Muscle layer of colon (tissue), 2 donors: ENCODE measurements at regions not wholly inside any gene's neighbourhood (a gene's known extent, or its start where the extent isn't known, plus 50 kb on each side); places are given as distances from the start of the nearest gene placed in this dataset.

Experiments used
- H3K27ac ChIP-seq: one replicate; pipeline ENCODE4 v1.7.0; 2013; ENCODE audit warnings: low read depth, mild to moderate bottlenecking, low read length, moderate library complexity
- H3K27me3 ChIP-seq, 2 donors: one replicate each; pipeline ENCODE4 v1.7.0; 2013; ENCODE audit warnings: low read length in 2 of 2, mild to moderate bottlenecking in 2 of 2; ENCODE audit not compliant: insufficient read depth in 2 of 2, control insufficient read depth in 1 of 2
- H3K36me3 ChIP-seq: one replicate; pipeline ENCODE4 v1.7.0; 2013; ENCODE audit warnings: mild to moderate bottlenecking, low read length; ENCODE audit not compliant: insufficient read depth
- H3K4me1 ChIP-seq: one replicate; pipeline ENCODE4 v1.7.0; 2013; ENCODE audit warnings: mild to moderate bottlenecking, low read length; ENCODE audit not compliant: insufficient read depth
- H3K4me3 ChIP-seq, 2 donors: one replicate each; pipeline ENCODE4 v1.7.0; 2013; ENCODE audit warnings: low read length in 2 of 2, low read depth in 1 of 2, mild to moderate bottlenecking in 1 of 2, moderate library complexity in 1 of 2
- H3K9ac ChIP-seq: one replicate; pipeline ENCODE4 v1.7.0; 2013; ENCODE audit warnings: low read length
- H3K9me3 ChIP-seq: one replicate; pipeline ENCODE4 v1.7.0; 2013; ENCODE audit warnings: mild to moderate bottlenecking, low read length
- donor health status: abdominal sarcoma.
- donor health status: Adenocarcinoma of cecum.

DNA sequence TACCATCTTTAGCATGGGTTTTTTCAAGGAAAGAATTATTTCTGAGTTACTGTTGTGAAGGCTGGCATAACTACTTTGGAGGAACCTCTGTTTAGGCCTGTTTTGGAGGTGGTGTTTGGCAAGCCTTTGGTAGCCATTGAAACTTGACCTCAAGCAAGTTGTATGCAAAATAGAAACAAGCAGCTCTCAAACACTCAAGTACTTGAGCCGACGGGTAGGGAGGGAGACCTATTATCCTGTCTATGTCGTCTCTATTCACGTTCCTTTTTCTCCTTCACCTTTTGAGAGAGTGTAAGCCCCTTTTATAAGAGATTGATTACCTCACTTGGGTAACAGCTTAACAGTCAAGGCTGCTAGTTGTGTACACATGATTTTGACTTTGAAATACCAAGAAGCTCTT, 878.3 kb upstream of the CXADR start:
- H3K9ac ChIP-seq, result no peak overlapping the region
- no peaks in the 10 kb centered on the region for H3K36me3 ChIP-seq
- no peaks in the 10 kb centered on the region for H3K4me1 ChIP-seq
- H3K9me3 ChIP-seq, result no peaks in the 10 kb centered on the region
- H3K4me3 ChIP-seq, result no peak overlapping the region
- H3K27me3 ChIP-seq, result no peaks in the 10 kb centered on the region
- no peak overlapping the region for H3K27ac ChIP-seq

DNA sequence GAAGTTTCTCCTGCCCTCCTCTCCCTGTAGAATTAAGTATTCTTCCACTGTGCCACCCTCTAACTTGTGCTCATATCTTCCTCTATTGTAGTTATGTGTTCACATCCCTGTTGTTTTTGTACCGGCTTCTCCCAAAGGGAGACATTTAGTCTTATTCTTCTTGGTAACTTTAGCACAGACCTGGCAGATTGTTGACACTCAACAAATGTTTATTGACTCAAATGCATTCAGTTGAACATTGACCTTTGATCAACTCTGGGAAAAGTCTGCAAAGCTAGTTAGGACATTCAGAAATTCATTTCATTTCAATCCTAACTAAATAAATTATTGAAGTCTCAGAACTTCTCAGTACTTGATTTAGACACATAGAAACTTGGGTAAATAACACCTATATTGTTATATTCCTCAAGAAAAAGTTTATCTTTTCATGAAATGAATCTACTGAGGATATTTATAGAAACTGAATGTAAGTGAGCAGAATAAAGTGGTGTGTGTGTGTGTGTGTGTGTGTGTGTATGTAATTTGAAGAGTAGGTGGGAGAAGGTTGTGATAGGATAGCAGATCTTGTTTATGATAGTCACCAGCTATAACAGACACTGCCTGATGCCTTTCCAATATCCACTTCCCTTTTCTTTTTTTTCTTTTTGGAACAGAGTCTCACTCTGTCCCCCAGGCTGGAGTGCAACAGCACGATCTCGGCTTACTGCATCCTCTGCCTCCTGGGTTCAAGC, 872.4 kb upstream of the CXADR start:
- H3K27me3 ChIP-seq, result no peaks in the 10 kb centered on the region

DNA sequence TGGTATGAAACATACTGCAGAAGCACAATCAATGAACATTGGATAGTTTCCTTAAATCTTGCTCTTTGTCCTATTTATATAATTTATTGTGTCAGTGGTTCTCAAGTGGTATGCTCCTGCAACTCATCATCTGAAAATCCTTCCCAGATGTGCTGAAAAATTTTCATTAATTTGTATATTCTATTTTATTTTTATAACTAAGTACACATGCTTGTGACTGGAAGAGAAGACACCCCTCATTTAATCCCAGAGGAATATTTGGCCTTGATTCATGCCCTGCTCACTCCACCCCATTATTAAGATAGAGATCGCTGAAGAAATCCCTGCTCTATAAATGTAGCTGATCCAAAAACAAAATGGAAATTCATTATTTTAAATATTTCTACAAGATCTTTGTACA, 870.5 kb upstream of the CXADR start:
- no peaks in the 10 kb centered on the region for H3K27me3 ChIP-seq
- H3K9ac ChIP-seq, result no peak overlapping the region
- no peaks in the 10 kb centered on the region for H3K9me3 ChIP-seq
- H3K4me3 ChIP-seq, result no peak overlapping the region
- no peaks in the 10 kb centered on the region for H3K36me3 ChIP-seq
- no peak overlapping the region for H3K27ac ChIP-seq
- no peaks in the 10 kb centered on the region for H3K4me1 ChIP-seq

More for the DNA sequence above, 872.4 kb upstream of the CXADR start:
- H3K4me3 ChIP-seq, result no peak overlapping the region
- H3K36me3 ChIP-seq, result no peaks in the 10 kb centered on the region
- no peak overlapping the region for H3K9ac ChIP-seq
- H3K27ac ChIP-seq, result no peak overlapping the region
- H3K9me3 ChIP-seq, result no peaks in the 10 kb centered on the region
- H3K4me1 ChIP-seq, result no peaks in the 10 kb centered on the region

DNA sequence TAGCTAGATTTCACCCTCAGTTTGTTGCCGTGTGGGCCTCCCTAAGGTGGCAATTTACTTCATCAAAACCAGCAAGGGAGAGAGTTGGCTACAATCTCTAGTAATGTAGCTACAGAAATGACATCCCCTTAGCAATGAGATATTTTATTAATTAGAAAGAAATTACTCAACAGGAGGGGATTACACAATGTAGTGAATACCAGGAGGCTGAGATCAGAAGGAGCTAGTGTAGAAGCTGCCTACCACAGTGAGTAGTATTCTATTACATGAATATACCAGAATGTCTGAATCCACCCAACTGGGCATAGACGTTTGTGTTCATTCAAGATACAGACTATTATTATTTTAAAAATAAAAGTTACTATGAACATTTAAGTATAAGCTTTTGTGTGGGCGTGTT, 868.2 kb upstream of the CXADR start:
- no peaks in the 10 kb centered on the region for H3K4me1 ChIP-seq
- H3K4me3 ChIP-seq, result no peak overlapping the region
- no peaks in the 10 kb centered on the region for H3K9me3 ChIP-seq
- H3K36me3 ChIP-seq, result no peaks in the 10 kb centered on the region
- no peaks in the 10 kb centered on the region for H3K27me3 ChIP-seq
- H3K9ac ChIP-seq, result no peak overlapping the region
- H3K27ac ChIP-seq, result no peak overlapping the region

DNA sequence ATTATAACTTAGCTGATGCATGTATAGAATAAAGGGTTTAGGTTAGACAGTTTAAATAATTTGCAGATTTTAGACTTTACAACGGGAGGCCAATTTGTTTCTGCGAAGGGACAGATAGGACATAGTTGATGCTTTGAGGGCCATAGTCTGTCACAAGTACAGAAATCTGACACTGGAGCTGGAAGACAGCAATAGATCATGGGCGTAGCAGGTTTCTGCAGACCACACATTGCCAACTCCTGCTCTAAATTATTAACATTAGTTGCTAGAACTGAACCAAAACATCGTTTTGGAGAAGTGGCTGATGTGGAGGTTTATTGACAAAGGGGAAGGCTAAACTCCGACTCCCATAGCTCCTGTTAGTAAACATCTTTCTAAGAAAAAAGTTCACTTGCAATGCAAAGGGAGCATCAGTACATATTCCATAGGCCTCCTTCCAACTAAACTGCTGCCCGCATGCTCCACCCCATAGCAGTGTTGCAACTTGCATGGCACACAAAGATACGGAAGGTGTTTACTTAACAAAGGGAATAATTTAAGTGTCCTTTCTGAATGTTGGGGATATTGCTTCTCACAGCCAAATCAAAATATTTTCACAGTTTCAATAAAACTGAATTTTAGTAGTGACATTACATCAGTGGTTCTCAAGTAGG, 862.0 kb upstream of the CXADR start:
- Histone ChIP-seq H3K27ac (no peak overlapping the region), H3K9ac (no peak overlapping the region), H3K4me1 (no peaks in the 10 kb centered on the region), H3K9me3 (no peaks in the 10 kb centered on the region), H3K36me3 (no peaks in the 10 kb centered on the region), H3K4me3 (no peak overlapping the region), H3K27me3 (no peaks in the 10 kb centered on the region)

DNA sequence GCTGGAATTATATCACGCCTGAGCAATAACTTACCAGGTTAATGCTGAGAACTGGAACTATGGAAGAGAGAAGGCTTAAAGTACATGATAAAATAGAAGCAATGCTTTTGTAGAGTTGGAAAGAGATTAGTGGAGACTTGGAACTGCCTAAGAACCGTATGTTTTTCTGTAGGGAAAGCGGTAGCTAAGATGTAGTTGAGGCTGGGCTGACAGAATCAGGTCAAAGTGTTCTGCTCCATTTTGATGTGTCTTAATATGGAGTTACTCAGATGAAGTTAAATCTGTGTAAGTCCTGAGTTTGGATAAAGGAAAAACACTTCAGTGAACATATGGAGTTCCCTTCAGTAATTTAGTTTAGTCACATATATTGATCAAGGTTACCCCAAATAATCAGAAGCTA, 860.9 kb upstream of the CXADR start:
- H3K9me3 ChIP-seq, result no peaks in the 10 kb centered on the region
- H3K27me3 ChIP-seq, result no peaks in the 10 kb centered on the region
- H3K4me1 ChIP-seq, result no peaks in the 10 kb centered on the region
- no peaks in the 10 kb centered on the region for H3K36me3 ChIP-seq
- H3K9ac ChIP-seq, result no peak overlapping the region
- H3K4me3 ChIP-seq, result no peak overlapping the region
- H3K27ac ChIP-seq, result no peak overlapping the region

DNA sequence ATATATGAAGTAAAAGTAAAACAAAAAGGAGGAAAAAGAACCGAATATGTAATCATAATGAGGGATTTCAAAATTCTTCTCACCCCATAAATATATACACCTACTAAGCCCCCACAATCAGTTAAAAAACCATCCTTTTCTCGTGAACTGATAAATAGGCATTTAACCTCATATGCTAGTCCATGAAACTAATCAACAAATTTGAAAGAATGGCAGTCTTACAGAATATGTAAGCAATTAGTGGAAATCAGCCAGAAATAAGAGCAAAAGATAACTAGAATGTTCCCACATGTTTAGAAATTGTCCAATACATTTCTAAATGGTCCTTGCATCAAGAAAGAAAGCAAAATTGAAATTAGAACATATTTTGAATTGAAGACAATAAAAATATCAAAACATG, 849.4 kb upstream of the CXADR start:
- H3K27ac ChIP-seq, result no peak overlapping the region
- H3K4me1 ChIP-seq, result no peaks in the 10 kb centered on the region
- no peak overlapping the region for H3K9ac ChIP-seq
- H3K9me3 ChIP-seq, result no peaks in the 10 kb centered on the region
- no peak overlapping the region for H3K4me3 ChIP-seq
- H3K27me3 ChIP-seq, result no peaks in the 10 kb centered on the region
- no peaks in the 10 kb centered on the region for H3K36me3 ChIP-seq

DNA sequence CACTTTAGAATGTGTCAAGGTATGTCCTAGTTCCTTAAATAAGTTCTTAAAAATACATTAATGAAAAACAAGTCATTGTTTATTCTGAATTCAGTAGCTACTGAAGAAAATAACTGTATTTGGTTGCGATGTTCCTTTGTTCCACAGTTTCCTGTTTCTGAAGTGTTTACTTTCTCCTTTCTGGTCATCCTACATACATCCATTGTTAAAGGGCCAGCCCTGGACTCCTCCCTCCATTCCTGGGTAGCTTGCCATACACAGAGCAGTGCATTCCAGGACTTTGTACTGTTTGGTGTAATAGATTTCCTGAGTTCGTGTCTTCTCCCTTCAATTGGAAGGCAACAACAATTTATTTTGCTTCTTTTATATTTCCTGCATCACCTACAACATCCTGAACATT, 845.4 kb upstream of the CXADR start:
- Histone ChIP-seq H3K36me3 (no peaks in the 10 kb centered on the region), H3K9me3 (no peaks in the 10 kb centered on the region), H3K4me3 (no peak overlapping the region), H3K27ac (no peak overlapping the region), H3K9ac (no peak overlapping the region), H3K4me1 (no peaks in the 10 kb centered on the region), H3K27me3 (no peaks in the 10 kb centered on the region)

DNA sequence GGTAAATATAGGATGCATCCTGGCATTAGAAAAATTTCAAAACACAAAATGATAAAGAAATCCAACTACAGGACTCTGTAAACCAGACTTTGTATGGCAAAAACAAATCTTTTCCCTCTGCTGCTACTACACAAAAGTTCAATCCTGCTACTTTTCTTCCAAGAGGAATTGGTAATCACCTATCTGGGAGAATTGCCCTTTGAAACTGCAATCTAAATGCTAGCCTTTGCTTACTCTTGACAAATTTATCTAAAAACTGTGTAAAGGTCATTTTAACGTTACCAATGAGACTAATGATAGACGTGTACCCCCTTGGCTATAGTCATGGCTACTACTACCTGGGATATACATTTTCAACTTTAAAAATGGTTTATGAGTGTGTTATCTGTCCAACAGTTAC, 837.9 kb upstream of the CXADR start:
- H3K4me3 ChIP-seq, result no peak overlapping the region
- no peaks in the 10 kb centered on the region for H3K36me3 ChIP-seq
- no peaks in the 10 kb centered on the region for H3K27me3 ChIP-seq
- no peak overlapping the region for H3K9ac ChIP-seq
- peaks cover 7% of the 10 kb centered on the region for H3K4me1 ChIP-seq
- no peak overlapping the region for H3K27ac ChIP-seq
- H3K9me3 ChIP-seq, result no peaks in the 10 kb centered on the region

DNA sequence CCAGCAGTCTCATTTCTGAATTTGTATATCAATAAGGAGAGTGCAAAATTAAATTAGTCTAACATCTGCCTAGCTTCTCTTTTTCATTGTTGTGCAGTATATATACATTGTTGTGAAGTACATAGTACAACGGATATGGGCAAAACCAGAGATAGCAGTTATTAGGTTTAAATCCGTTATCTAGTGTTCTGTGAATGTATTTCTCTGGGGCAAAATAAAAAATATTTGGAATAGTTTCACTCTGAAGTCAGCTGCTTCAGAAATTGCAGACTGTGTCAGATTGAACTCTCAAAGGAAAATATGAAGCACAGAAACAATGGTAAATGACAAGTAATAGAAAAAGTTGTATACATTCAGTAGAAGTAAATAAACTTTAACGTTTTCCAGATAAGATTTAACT, 836.5 kb upstream of the CXADR start:
- H3K9me3 ChIP-seq, result no peaks in the 10 kb centered on the region
- no peaks in the 10 kb centered on the region for H3K27me3 ChIP-seq
- peaks cover 7% of the 10 kb centered on the region for H3K4me1 ChIP-seq
- H3K27ac ChIP-seq, result no peak overlapping the region
- H3K4me3 ChIP-seq, result no peak overlapping the region
- no peaks in the 10 kb centered on the region for H3K36me3 ChIP-seq
- no peak overlapping the region for H3K9ac ChIP-seq

DNA sequence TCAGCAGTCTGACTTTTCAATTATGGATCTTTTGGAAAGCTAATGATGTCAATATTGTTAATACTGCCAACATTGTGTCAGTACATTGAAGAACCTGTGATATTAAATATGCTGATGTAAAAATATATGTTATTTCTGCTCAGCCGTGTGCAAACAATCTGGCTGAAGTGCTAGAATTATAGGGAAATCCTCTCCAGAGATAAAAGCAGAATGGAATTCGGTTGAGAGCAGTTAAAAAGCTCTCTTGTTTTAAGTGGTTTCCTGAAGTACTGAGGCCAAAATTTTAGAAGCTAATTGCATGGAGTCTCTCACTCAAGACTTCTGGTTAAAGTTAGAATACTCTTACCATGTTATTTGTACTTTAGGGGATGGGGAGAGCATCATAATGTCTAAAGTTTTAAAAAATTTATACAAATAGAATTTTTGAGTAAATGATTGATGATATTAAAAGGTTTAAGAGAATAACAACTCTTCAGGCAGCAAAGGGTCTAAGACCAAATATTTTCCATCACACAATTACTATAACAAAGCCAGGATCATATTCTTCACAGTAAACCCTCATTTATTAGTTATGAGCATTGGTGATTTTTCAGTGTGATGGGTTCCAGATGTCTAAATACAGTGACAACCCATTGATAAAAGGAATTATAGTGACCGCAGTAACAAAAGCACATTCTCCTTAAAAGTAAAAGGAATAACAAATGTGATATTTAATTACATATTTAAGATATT, 834.2 kb upstream of the CXADR start:
- Histone ChIP-seq H3K9ac (no peak overlapping the region), H3K4me1 (peaks cover 7% of the 10 kb centered on the region), H3K36me3 (no peaks in the 10 kb centered on the region), H3K4me3 (no peak overlapping the region), H3K27ac (no peak overlapping the region), H3K9me3 (no peaks in the 10 kb centered on the region), H3K27me3 (no peaks in the 10 kb centered on the region)
